Thyroid gland (tissue), 4 donors: ENCODE measurements at regions not wholly inside any gene's neighbourhood (a gene's known extent, or its start where the extent isn't known, plus 50 kb on each side); places are given as distances from the start of the nearest gene placed in this dataset.
"Not testable (repeated sequence)": the region's sequence is repeated elsewhere in the genome, so short reads cannot be mapped to it uniquely, and the experiment has no call there.

Experiments
- DNase-seq, 2 donors: peaks; one replicate each; pipeline ENCODE4 v3.0.0-alpha.2; 2019
- H3K27ac ChIP-seq, 3 donors: fragments of 200-600 bp; sonication (generic); 1 replicate in 2 of 3; 2 replicates in 1 of 3; pipeline ENCODE4 v1.5.1; 2016 to 2019; ENCODE audit warnings: mild to moderate bottlenecking in 1 of 3, moderate library complexity in 1 of 3
- H3K27me3 ChIP-seq: fragments of 200-600 bp; sonication (generic); one replicate; pipeline ENCODE4 v1.5.1; 2019
- H3K36me3 ChIP-seq, 2 donors: fragments of 200-600 bp; sonication (generic); one replicate each; pipeline ENCODE4 v1.5.1; 2016 to 2019
- H3K4me1 ChIP-seq, 2 donors: fragments of 200-600 bp; sonication (generic); one replicate each; pipeline ENCODE4 v1.5.1; 2017 to 2019
- H3K4me3 ChIP-seq, 3 donors: fragments of 200-600 bp; sonication (generic); replicated peaks in 1 of 3; 1 replicate in 2 of 3; 2 replicates in 1 of 3; pipeline ENCODE4 v1.5.1; 2016; ENCODE audit warnings: mild to moderate bottlenecking in 1 of 3
- H3K9me3 ChIP-seq: fragments of 200-600 bp; sonication (generic); one replicate; pipeline ENCODE4 v1.5.1; 2017
- POLR2A ChIP-seq, 2 donors: fragments of 450-650 bp; IDR thresholded peaks; one replicate each; pipeline ENCODE4 v1.6.1; 2017; ENCODE audit warnings: antibody characterized with exemption in 2 of 2, mild to moderate bottlenecking in 2 of 2, moderate library complexity in 1 of 2
- WGBS, 2 donors: methylation state at CpG; one replicate each; pipeline ENCODE4 v1.1.5; 2017; 5-methylcytosine and 5-hydroxymethylcytosine counted together
- intact Hi-C: fragments of 100-400 bp; cut with DNase I; formaldehyde crosslinking; loops from one replicate; pipeline ENCODE4 v1.15.1; 2023
- TF ChIP-seq, protein P1 (sequence below), 6 experiments: fragments of 200-600 bp in 3 of 6; fragments of 450-650 bp in 3 of 6; sonication (generic) in 3 of 6; IDR thresholded peaks; one replicate each; pipeline ENCODE4 v1.5.1; 2016 to 2019; ENCODE audit warnings: antibody characterized with exemption in 6 of 6, mild to moderate bottlenecking in 2 of 6, inconsistent platforms in 1 of 6, moderate library complexity in 1 of 6

- Histone ChIP-seq H3K27ac (no peak overlapping the region), H3K36me3 (no peaks in the 10 kb centered on the region), H3K4me1 (no peaks in the 10 kb centered on the region), H3K27me3 (no peaks in the 10 kb centered on the region), H3K4me3 (no peak overlapping the region), H3K9me3 (no peaks in the 10 kb centered on the region)
- DNase-seq: no peak
- whole genome bisulfite sequencing, 2 donors: 89 to 92% methylated on average over 1 of the region's 1 CpG
- intact Hi-C loops: no loop called here
- TF ChIP-seq, protein P1, sequence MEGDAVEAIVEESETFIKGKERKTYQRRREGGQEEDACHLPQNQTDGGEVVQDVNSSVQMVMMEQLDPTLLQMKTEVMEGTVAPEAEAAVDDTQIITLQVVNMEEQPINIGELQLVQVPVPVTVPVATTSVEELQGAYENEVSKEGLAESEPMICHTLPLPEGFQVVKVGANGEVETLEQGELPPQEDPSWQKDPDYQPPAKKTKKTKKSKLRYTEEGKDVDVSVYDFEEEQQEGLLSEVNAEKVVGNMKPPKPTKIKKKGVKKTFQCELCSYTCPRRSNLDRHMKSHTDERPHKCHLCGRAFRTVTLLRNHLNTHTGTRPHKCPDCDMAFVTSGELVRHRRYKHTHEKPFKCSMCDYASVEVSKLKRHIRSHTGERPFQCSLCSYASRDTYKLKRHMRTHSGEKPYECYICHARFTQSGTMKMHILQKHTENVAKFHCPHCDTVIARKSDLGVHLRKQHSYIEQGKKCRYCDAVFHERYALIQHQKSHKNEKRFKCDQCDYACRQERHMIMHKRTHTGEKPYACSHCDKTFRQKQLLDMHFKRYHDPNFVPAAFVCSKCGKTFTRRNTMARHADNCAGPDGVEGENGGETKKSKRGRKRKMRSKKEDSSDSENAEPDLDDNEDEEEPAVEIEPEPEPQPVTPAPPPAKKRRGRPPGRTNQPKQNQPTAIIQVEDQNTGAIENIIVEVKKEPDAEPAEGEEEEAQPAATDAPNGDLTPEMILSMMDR (IDR thresholded peaks at IDR 0.05): no peak
- no peak for TF ChIP-seq POLR2A (IDR thresholded peaks at IDR 0.05)
Observed at GRCh38 chr6:82488403-82488802, 124.8 kb downstream of the TPBG start.

DNA sequence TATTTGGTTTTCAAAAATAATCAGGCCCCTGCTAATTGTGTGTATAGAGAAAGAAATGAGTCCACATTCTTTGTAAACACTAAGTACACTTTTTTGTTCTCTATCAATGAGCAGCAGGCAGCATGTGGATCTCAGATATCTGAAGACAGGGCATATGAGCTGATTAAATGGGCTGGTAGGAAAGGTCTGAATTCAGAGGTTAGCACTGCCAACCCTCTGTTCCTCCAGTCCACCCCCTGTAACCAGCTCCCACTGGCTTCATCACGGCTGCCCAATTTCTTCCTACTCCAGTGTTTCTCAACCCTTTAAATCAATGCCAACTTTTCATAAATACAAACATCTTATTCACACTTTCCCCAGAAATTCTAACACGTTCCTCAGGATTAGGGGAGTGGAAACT, 128.5 kb downstream of the TPBG start:
- no peaks in the 10 kb centered on the region for H3K4me1 ChIP-seq
- DNase-seq: no peak
- TF ChIP-seq POLR2A (IDR thresholded peaks at IDR 0.05): no peak
- TF ChIP-seq, protein P1 (IDR thresholded peaks at IDR 0.05): no peak
- no peaks in the 10 kb centered on the region for H3K9me3 ChIP-seq
- H3K27ac ChIP-seq: no peak overlapping the region
- H3K4me3 ChIP-seq: no peak overlapping the region
- WGBS, 2 donors: 51% methylated on average over 2 of the region's 2 CpGs
- intact Hi-C loops: no loop called here
- H3K36me3 ChIP-seq: no peaks in the 10 kb centered on the region
- H3K27me3 ChIP-seq: no peaks in the 10 kb centered on the region

GRCh38 chr6:82493467-82493866, 129.8 kb downstream of the TPBG start:
- 46 to 50% methylated on average over 1 of the region's 1 CpG for whole genome bisulfite sequencing, 2 donors
- Histone ChIP-seq H3K36me3 (no peaks in the 10 kb centered on the region), H3K27ac (no peak overlapping the region), H3K4me3 (no peak overlapping the region), H3K27me3 (no peaks in the 10 kb centered on the region), H3K9me3 (no peaks in the 10 kb centered on the region), H3K4me1 (no peaks in the 10 kb centered on the region)
- TF ChIP-seq, protein P1 (IDR thresholded peaks at IDR 0.05): no peak
- no peak for TF ChIP-seq POLR2A (IDR thresholded peaks at IDR 0.05)
- intact Hi-C loops: no loop called here
- no peak for DNase-seq

GRCh38 chr6:82494367-82494766, 130.8 kb downstream of the TPBG start:
- Histone ChIP-seq H3K4me1 (no peaks in the 10 kb centered on the region), H3K4me3 (no peak overlapping the region), H3K27ac (no peak overlapping the region), H3K36me3 (no peaks in the 10 kb centered on the region), H3K27me3 (no peaks in the 10 kb centered on the region), H3K9me3 (no peaks in the 10 kb centered on the region)
- intact Hi-C loops: no loop called here
- TF ChIP-seq POLR2A (IDR thresholded peaks at IDR 0.05): no peak
- DNase-seq: no peak

DNA sequence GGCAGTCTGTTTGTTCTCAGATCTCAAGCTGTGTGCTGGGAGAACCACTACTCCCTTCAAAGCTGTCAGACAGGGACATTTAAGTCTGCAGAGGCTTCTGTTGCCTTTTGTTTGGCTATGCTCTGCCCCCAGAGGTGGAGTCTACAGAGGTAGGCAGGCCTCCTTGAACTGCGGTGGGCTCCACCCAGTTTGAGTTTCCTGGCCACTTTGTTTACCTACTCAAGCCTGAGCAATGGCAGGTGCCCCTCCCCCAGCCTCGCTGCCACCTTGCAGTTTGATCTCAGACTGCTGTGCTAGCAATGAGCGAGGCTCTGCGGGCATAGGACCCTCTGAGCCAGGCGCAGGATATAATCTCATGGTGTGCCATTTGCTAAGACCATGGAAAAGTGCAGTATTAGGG, 138.3 kb downstream of the TPBG start:
- H3K27ac ChIP-seq, H3K9me3 ChIP-seq, H3K4me1 ChIP-seq, H3K27me3 ChIP-seq, H3K36me3 ChIP-seq, DNase-seq, H3K4me3 ChIP-seq, intact Hi-C loops: not testable (repeated sequence)
- WGBS, 2 donors: 89 to 90% methylated on average over 4 to 5 of the region's 5 CpGs

GRCh38 chr6:82506526-82506925, 142.9 kb downstream of the TPBG start:
- 75 to 81% methylated on average over 1 of the region's 1 CpG for WGBS, 2 donors
- H3K4me1 ChIP-seq: no peaks in the 10 kb centered on the region
- no peaks in the 10 kb centered on the region for H3K9me3 ChIP-seq
- intact Hi-C loops: no loop called here
- no peaks in the 10 kb centered on the region for H3K36me3 ChIP-seq
- no peak for DNase-seq
- H3K27ac ChIP-seq: no peak overlapping the region
- H3K27me3 ChIP-seq: no peaks in the 10 kb centered on the region
- no peak for TF ChIP-seq POLR2A (IDR thresholded peaks at IDR 0.05)
- TF ChIP-seq, protein P1 (IDR thresholded peaks at IDR 0.05): no peak
- H3K4me3 ChIP-seq: no peak overlapping the region
